RWPE2 (cell line): ENCODE measurements at regions not wholly inside any gene's neighbourhood (a gene's known extent, or its start where the extent isn't known, plus 50 kb on each side); places are given as distances from the start of the nearest gene placed in this dataset.
"Not testable (repeated sequence)": the region's sequence is repeated elsewhere in the genome, so short reads cannot be mapped to it uniquely, and the experiment has no call there.

Experiments used
- ATAC-seq: fragments of 200-7000 bp; cut with Tn5 transposase; 3 replicates; pipeline ENCODE4 v1.9.1; 2021; ENCODE audit warnings: low read depth
- DNase-seq: peaks from one replicate; pipeline ENCODE4 v3.0.0-alpha.2; 2020; ENCODE audit warnings: low spot score
- H3K27ac ChIP-seq: fragments of 450-650 bp; 2 replicates; pipeline ENCODE4 v1.5.1; 2017; ENCODE audit warnings: mild to moderate bottlenecking; ENCODE audit not compliant: poor library complexity, severe bottlenecking
- H3K27me3 ChIP-seq: fragments of 250-450 bp; sonication (Bioruptor Pico); 2 replicates; pipeline ENCODE4 v1.5.1; 2021; ENCODE audit warnings: mild to moderate bottlenecking, moderate library complexity; ENCODE audit not compliant: insufficient read depth, poor library complexity, severe bottlenecking
- H3K36me3 ChIP-seq: fragments of 250-450 bp; sonication (Bioruptor Pico); 2 replicates; pipeline ENCODE4 v1.5.1; 2020; ENCODE audit warnings: low read depth, mild to moderate bottlenecking, moderate library complexity
- H3K4me1 ChIP-seq: fragments of 250-450 bp; sonication (Bioruptor Pico); 2 replicates; pipeline ENCODE4 v1.5.1; 2021; ENCODE audit warnings: mild to moderate bottlenecking, moderate library complexity; ENCODE audit not compliant: insufficient read depth, poor library complexity, severe bottlenecking
- H3K4me3 ChIP-seq: fragments of 250-450 bp; sonication (Bioruptor Pico); 2 replicates; pipeline ENCODE4 v1.5.1; 2021; ENCODE audit warnings: mild to moderate bottlenecking, moderate library complexity; ENCODE audit not compliant: severe bottlenecking
- H3K9me3 ChIP-seq: fragments of 250-450 bp; sonication (Bioruptor Pico); 2 replicates; pipeline ENCODE4 v1.5.1; 2021; ENCODE audit warnings: mild to moderate bottlenecking, moderate library complexity; ENCODE audit not compliant: severe bottlenecking
- TF ChIP-seq, protein P1 (sequence below): fragments of 450-650 bp; IDR thresholded peaks from one replicate; pipeline ENCODE4 v1.5.1; 2017; ENCODE audit warnings: mild to moderate bottlenecking, moderate library complexity; ENCODE audit not compliant: poor library complexity, severe bottlenecking

DNA sequence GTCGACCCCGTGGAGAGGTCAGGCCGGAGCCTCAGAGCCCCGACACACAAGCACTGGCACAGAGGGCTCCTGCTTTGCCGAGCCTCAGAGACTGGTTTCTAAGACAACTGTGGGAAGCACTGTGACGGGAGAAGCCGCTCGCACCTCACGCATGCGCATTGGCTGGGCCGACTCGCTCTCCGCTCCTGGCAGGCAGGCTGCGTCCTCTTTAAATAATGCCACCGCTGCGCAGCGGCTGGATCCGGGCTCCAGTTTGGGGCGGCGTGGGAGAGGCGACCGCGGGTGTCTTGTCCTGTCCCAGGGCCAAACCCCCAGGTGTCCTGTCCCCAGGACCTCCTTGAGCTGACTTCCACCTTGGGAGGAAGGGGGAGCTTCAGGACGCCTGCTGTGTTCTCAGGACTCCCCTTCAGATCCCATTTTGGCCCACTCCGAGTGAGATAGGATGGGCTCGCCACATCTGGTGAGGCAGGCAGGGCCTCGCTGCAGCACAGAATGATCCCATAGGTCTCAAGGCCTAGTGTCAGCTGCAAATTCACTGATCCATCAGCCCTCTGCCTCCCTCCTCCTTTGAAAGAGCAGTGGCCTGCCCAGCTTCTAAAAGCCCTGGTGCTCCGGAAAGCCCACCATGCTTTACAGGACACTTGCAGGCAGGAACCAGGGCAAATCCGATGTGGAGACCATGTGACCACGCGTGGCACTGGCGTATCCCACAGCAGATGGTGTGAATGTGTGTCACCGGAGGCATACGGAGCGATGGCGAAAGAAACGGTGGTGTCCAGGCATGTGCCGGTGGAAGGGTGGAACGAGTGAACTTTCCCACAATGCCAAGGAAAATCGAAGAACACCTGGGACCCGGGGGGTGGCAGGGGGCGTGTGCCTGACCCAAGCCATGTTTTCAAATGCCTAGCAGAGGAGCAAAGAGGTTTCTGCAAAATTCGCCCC is 169.3 kb upstream of the ZNF337 start:
- Histone ChIP-seq H3K9me3 (no peaks in the 10 kb centered on the region), H3K27ac (no peak overlapping the region), H3K36me3 (no peaks in the 10 kb centered on the region), H3K4me1 (peaks cover 5% of the 10 kb centered on the region), H3K4me3 (peak overlapping the region; percentile 4), H3K27me3 (peaks cover 5% of the 10 kb centered on the region)
- DNase-seq (peak; percentile 76), ATAC-seq (peak; percentile 49)
- TF ChIP-seq, protein P1, sequence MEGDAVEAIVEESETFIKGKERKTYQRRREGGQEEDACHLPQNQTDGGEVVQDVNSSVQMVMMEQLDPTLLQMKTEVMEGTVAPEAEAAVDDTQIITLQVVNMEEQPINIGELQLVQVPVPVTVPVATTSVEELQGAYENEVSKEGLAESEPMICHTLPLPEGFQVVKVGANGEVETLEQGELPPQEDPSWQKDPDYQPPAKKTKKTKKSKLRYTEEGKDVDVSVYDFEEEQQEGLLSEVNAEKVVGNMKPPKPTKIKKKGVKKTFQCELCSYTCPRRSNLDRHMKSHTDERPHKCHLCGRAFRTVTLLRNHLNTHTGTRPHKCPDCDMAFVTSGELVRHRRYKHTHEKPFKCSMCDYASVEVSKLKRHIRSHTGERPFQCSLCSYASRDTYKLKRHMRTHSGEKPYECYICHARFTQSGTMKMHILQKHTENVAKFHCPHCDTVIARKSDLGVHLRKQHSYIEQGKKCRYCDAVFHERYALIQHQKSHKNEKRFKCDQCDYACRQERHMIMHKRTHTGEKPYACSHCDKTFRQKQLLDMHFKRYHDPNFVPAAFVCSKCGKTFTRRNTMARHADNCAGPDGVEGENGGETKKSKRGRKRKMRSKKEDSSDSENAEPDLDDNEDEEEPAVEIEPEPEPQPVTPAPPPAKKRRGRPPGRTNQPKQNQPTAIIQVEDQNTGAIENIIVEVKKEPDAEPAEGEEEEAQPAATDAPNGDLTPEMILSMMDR = no peak

DNA sequence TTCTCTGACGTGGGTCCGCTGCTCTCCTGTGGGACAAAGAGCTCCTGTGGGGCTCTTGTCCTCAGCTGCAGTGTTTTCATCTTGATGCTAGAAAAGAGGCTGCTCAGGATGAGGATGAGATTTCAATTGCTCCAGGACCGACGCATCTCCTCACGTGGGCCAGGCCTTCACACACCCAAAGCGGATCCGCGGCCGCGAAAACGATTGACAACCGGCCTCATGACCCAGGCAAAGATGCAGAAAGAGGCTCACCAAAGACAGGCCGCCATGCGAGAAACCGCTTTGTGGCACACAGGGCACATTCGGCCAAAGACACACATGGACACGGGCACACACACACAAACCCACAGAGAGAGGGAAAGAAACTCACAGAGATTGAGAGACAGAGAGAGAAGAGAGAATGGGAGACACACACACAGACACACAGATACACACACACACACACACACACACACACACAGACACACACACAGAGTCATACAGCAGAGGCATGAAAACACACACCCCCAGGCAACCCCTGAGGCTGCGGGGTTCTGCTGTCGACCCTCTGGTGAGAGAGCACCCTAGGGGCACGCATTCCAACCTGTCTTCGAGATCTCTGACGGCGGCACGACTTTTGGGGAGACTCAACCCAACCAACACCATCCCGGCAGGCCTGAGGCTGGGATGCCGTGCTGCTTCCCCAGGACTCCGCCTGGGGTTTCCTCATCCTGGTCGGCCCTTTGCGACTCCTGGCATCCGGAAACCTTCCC is 168.5 kb upstream of the ZNF337 start:
- ATAC-seq, DNase-seq, H3K36me3 ChIP-seq, H3K27ac ChIP-seq, H3K4me1 ChIP-seq, H3K9me3 ChIP-seq: not testable (repeated sequence)
- H3K27me3 ChIP-seq = peaks cover 11% of the 10 kb centered on the region
- peak overlapping the region; percentile 4 for H3K4me3 ChIP-seq

DNA sequence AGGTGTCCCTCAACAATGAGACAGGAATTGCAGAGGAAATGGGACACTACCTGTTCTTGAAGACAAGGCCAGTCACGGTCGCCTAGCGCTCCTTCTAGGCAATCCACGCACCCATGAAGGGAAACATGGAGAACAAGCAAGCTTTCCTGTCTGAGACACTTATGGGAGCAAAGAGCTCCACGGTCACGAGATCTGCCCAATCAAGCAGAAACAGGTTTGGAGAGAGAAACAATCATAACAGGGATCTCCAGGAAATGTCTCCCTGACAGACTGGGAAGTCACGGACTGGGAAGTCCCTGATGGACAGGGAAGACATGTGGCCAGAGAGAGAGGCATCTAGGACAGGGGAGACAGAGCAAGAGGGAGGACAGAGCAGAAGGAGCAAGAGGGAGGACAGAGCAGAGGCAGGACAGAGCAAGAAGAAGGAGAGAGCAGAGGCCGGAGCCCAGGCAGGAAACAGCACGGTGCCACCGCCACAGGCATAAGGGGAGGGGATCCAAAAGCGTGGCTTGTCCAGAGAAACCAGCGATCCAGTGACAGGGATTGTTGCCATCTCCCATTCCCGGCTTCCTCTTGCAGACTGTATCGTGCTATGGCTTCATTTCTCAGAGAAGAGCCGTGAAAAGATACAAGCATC is 167.8 kb upstream of the ZNF337 start:
- no peak for DNase-seq
- Histone ChIP-seq H3K4me1 (peaks cover 5% of the 10 kb centered on the region), H3K4me3 (no peak overlapping the region), H3K9me3 (no peaks in the 10 kb centered on the region), H3K36me3 (no peaks in the 10 kb centered on the region), H3K27me3 (peaks cover 18% of the 10 kb centered on the region), H3K27ac (no peak overlapping the region)
- no peak for ATAC-seq
- TF ChIP-seq, protein P1 = no peak

DNA sequence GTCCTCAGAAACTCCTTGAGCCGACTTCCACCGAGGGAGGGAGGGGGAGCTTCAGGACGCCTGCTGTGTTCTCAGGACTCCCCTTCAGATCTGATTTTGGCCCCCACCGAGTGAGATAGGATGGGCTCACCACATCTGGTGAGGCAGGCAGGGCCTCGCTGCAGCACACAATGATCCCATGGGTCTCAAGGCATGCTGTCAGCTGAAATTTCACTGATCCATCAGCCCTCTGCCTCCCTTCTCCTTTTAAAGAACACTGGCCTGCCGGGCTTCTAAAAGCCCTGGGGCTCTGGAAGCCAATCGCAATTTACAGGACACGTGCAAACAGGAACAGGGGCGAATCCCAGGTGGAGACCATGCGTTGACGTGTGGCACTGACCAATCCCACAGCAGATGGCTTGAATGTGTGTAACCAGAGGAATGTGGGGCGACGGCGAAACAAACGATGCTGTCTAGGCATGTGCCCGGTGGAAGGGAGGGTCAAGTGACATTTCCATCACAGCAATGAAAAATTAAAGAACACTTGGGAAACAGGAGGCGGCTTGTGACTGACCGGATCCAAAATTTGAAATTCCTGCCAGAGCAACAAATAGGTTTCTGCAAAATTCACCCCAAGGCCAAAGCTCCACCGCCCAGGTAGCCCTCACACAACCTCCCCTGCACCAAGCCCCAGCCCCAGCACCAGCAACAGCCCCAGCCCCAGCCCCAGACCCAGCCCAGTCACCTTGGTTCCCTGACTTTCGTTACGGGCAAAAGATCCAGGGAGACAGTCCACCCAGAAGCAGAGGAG is 167.1 kb upstream of the ZNF337 start:
- Histone ChIP-seq H3K27me3 (peaks cover 22% of the 10 kb centered on the region), H3K9me3 (no peaks in the 10 kb centered on the region), H3K4me1 (peaks cover 5% of the 10 kb centered on the region), H3K27ac (no peak overlapping the region), H3K36me3 (no peaks in the 10 kb centered on the region), H3K4me3 (peak overlapping the region; percentile 26)
- ATAC-seq (no peak), DNase-seq (no peak)
- TF ChIP-seq, protein P1 = no peak
